ENCODE measurements at regions not wholly inside any gene's neighbourhood (a gene's known extent, or its start where the extent isn't known, plus 50 kb on each side); places are given as distances from the start of the nearest gene placed in this dataset.

- no peak for TF ChIP-seq EZH2phosphoT487 (IDR thresholded peaks at IDR 0.05)
- no peak for TF ChIP-seq CTCF (IDR thresholded peaks at IDR 0.05)
- no peak for TF ChIP-seq EZH2 (IDR thresholded peaks at IDR 0.05)
These were observed 250.9 kb upstream of the PDE10A start for GRCh38 chr6:165913676-165914570.
